Activated CD8-positive, alpha-beta T cell treated with anti-CD3 and anti-CD28 coated beads for 36 hours (primary cell): ENCODE measurements at regions not wholly inside any gene's neighbourhood (a gene's known extent, or its start where the extent isn't known, plus 50 kb on each side); places are given as distances from the start of the nearest gene placed in this dataset.
"Not testable (repeated sequence)": the region's sequence is repeated elsewhere in the genome, so short reads cannot be mapped to it uniquely, and the experiment has no call there.

Experiments used
- ATAC-seq: fragments of 200-7000 bp; cut with Tn5 transposase; one replicate; pipeline ENCODE4 v1.10.0; 2021; ENCODE audit warnings: mild to moderate bottlenecking, moderate library complexity
- CTCF ChIA-PET: fragments of 350-600 bp; sonication (Branson Sonifier 250); formaldehyde crosslinking; loops from one replicate; lab custom pipeline; 2021; ENCODE audit warnings: antibody characterized with exemption; lab: Charles Lee
- POLR2A ChIA-PET: fragments of 350-600 bp; sonication (Branson Sonifier 250); formaldehyde crosslinking; loops from one replicate; lab custom pipeline; 2021; ENCODE audit warnings: antibody characterized with exemption; lab: Charles Lee
- DNase-seq: peaks from one replicate; pipeline ENCODE4 v3.0.0-alpha.2; 2020
- H3K27ac Mint-ChIP-seq: one replicate; pipeline ENCODE4 v1.8.0; 2021; ENCODE audit warnings: mild to moderate bottlenecking, mixed read lengths
- H3K27me3 Mint-ChIP-seq: one replicate; pipeline ENCODE4 v1.8.0; 2021; ENCODE audit warnings: mixed read lengths
- H3K36me3 Mint-ChIP-seq: one replicate; pipeline ENCODE4 v1.8.0; 2021; ENCODE audit warnings: low read depth, mixed read lengths
- H3K4me1 Mint-ChIP-seq: one replicate; pipeline ENCODE4 v1.8.0; 2021; ENCODE audit warnings: low read depth, mixed read lengths
- H3K4me3 Mint-ChIP-seq: one replicate; pipeline ENCODE4 v1.8.0; 2021; ENCODE audit warnings: mild to moderate bottlenecking, moderate library complexity, mixed read lengths
- H3K9me3 Mint-ChIP-seq: one replicate; pipeline ENCODE4 v1.8.0; 2021; ENCODE audit warnings: mixed read lengths
- intact Hi-C: fragments of 100-400 bp; cut with micrococcal nuclease; formaldehyde crosslinking; loops from one replicate; pipeline ENCODE4 v1.10.0; 2022
- TF ChIP-seq, protein P1 (sequence below): fragments of 200-600 bp; IDR thresholded peaks from one replicate; pipeline ENCODE4 v1.8.0; 2022; ENCODE audit warnings: antibody characterized with exemption, mild to moderate bottlenecking

DNA sequence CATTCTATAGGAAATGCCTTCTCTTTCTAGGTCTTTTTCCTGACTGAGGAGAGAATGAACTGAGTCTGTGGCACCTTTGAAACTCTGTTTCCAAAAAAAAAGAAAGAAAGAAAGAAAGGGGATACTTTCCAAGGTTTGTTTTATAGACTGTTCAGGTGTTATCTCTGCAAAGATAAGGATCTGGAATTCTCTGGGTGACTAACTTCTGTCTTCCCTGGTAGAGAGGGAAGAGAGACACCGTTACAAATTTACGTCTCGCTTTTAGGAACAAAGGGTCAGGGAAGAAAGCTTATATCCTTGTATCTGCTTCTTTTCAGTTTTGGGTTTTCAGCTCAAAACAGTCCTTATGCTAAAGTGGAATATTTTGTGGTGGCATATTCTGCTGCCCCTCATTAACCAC is 314.1 kb downstream of the RAPGEF2 start:
- H3K36me3 Mint-ChIP-seq, result no peaks in the 10 kb centered on the region
- POLR2A ChIA-PET, result interaction anchor here (0.6 kb wide), 1 partner anchor 12 kb away, joined by 3 read pairs; no protein-coding TSS in a partner anchor
- H3K27me3 Mint-ChIP-seq, result peaks cover 5% of the 10 kb centered on the region
- no peaks in the 10 kb centered on the region for H3K4me1 Mint-ChIP-seq
- CTCF ChIA-PET, result no interaction called here
- TF ChIP-seq, protein P1, sequence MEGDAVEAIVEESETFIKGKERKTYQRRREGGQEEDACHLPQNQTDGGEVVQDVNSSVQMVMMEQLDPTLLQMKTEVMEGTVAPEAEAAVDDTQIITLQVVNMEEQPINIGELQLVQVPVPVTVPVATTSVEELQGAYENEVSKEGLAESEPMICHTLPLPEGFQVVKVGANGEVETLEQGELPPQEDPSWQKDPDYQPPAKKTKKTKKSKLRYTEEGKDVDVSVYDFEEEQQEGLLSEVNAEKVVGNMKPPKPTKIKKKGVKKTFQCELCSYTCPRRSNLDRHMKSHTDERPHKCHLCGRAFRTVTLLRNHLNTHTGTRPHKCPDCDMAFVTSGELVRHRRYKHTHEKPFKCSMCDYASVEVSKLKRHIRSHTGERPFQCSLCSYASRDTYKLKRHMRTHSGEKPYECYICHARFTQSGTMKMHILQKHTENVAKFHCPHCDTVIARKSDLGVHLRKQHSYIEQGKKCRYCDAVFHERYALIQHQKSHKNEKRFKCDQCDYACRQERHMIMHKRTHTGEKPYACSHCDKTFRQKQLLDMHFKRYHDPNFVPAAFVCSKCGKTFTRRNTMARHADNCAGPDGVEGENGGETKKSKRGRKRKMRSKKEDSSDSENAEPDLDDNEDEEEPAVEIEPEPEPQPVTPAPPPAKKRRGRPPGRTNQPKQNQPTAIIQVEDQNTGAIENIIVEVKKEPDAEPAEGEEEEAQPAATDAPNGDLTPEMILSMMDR, result no peak
- H3K4me3 Mint-ChIP-seq, result no peak overlapping the region
- no peak overlapping the region for H3K27ac Mint-ChIP-seq
- no peaks in the 10 kb centered on the region for H3K9me3 Mint-ChIP-seq
- ATAC-seq (no peak), DNase-seq (no peak)
- intact Hi-C loops, result no loop called here

DNA sequence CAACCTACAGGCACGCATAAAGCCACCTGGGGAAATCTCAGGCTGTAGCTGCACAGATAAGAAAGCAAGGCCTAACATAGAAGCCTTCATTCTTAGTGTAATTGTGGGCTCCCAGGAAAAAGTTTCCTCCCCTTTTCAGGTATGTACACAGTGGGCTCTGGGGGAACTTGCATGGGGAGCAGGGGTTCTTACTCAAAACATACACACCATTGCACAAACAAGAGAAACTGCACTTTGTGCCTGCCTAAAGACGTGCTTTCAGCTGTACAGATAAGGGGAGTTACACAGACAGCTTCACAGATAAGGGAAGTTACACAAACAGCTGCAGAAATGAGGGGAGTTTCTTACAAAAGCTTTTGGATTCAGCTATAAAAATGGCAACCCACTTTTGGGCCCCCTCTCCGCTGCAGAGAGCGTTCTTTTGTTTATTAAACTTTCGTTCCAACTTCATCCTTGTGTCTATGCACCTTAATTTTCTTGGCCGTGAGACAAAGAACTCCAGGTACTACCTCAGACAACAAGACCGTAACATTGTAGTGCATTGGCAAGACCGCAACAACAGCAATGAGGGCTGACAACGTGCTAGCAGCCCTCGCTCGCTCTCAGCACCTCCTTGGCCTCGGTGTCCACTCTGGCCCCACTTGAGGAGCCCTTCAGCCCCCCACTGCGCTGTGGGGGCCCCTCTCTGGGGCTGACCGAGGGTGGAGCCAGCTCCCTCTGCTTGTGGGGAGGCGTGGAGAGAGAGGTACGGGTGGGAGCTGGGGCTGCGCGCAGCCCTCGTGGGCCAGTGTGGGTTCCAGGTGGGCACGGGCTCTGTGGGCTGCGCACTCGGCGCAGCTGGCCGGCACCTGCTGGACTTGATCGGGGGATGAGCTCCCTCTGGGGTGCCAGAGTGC is 317.5 kb downstream of the RAPGEF2 start:
- ChIA-PET CTCF (no interaction called here), POLR2A (no interaction called here)
- peaks cover 1% of the 10 kb centered on the region for H3K27me3 Mint-ChIP-seq
- no peak overlapping the region for H3K4me3 Mint-ChIP-seq
- DNase-seq, result no peak
- no peaks in the 10 kb centered on the region for H3K4me1 Mint-ChIP-seq
- intact Hi-C loops, result no loop called here
- no peak for ATAC-seq
- H3K9me3 Mint-ChIP-seq, result no peaks in the 10 kb centered on the region
- no peaks in the 10 kb centered on the region for H3K36me3 Mint-ChIP-seq
- H3K27ac Mint-ChIP-seq, result no peak overlapping the region
- TF ChIP-seq, protein P1, result no peak

GRCh38 chr4:159421058-159421419 is 318.2 kb downstream of the RAPGEF2 start:
- H3K36me3 Mint-ChIP-seq, H3K4me3 Mint-ChIP-seq, H3K27me3 Mint-ChIP-seq, H3K9me3 Mint-ChIP-seq, H3K4me1 Mint-ChIP-seq, ATAC-seq, H3K27ac Mint-ChIP-seq, intact Hi-C loops, POLR2A ChIA-PET, DNase-seq, CTCF ChIA-PET: not testable (repeated sequence)

DNA sequence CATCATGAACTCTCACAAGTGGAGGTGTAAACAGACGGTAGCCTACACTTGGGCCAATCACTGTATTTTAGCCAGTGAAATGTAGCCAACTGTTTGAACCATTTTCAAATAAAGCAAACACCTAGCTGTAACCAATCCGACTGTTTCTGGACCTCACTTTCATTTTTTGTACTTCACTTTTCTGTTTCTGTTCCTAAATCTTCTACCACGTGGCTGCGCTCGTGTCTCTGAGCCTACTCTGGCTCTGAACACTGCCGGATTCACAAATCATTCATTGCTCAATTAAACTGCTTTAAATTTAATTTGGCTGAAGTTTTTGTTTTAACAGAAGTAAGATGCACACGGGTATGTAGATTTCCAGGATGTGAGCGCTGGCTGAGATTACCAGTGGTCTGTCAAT is 319.1 kb downstream of the RAPGEF2 start:
- DNase-seq, result no peak
- no peak for ATAC-seq
- H3K9me3 Mint-ChIP-seq, result no peaks in the 10 kb centered on the region
- ChIA-PET POLR2A (no interaction called here), CTCF (no interaction called here)
- peaks cover 1% of the 10 kb centered on the region for H3K27me3 Mint-ChIP-seq
- no peaks in the 10 kb centered on the region for H3K4me1 Mint-ChIP-seq
- H3K4me3 Mint-ChIP-seq, result no peak overlapping the region
- intact Hi-C loops, result no loop called here
- no peak overlapping the region for H3K27ac Mint-ChIP-seq
- no peaks in the 10 kb centered on the region for H3K36me3 Mint-ChIP-seq
- TF ChIP-seq, protein P1, result no peak

DNA sequence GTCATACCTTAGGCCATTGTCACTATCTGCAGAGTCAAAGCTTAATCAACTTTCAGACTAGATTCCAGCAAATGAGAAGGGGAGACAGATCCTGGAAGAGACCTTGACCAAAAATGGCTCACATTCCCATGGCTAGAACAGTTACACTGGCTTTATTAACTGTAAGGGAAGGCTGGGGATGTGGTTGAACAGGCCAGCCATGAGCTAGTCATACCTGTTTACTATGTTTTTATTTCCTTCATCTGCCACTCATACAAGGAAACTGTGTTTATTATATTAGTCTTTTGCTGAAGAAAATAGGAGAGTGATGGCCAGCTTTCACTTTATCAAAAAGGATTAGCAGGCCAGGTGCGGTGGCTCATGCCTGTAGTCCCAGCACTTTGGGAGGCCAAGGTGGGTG is 319.7 kb downstream of the RAPGEF2 start:
- no peaks in the 10 kb centered on the region for H3K4me1 Mint-ChIP-seq
- H3K9me3 Mint-ChIP-seq, result no peaks in the 10 kb centered on the region
- H3K36me3 Mint-ChIP-seq, result no peaks in the 10 kb centered on the region
- H3K27ac Mint-ChIP-seq, result no peak overlapping the region
- TF ChIP-seq, protein P1, result no peak
- H3K4me3 Mint-ChIP-seq, result no peak overlapping the region
- DNase-seq (no peak), ATAC-seq (no peak)
- intact Hi-C loops, result no loop called here
- ChIA-PET POLR2A (no interaction called here), CTCF (no interaction called here)
- H3K27me3 Mint-ChIP-seq, result no peaks in the 10 kb centered on the region
